Smooth muscle cell (in vitro differentiated cells): ENCODE measurements at regions not wholly inside any gene's neighbourhood (a gene's known extent, or its start where the extent isn't known, plus 50 kb on each side); places are given as distances from the start of the nearest gene placed in this dataset.
"Not testable (repeated sequence)": the region's sequence is repeated elsewhere in the genome, so short reads cannot be mapped to it uniquely, and the experiment has no call there.

Experiments
- DNase-seq: peaks from one replicate; lab custom pipeline; 2025; ENCODE audit not compliant: unreplicated experiment; lab: John Stamatoyannopoulos, UW
- H2AFZ ChIP-seq: fragments of 200-600 bp; sonication (generic); 2 replicates; pipeline ENCODE4 v1.6.0; 2016; ENCODE audit warnings: antibody characterized with exemption, low read depth, mild to moderate bottlenecking
- H3F3A ChIP-seq: fragments of 200-600 bp; sonication (generic); 2 replicates; pipeline ENCODE4 v1.6.0; 2017; ENCODE audit warnings: antibody characterized with exemption, low read depth
- H3K27ac ChIP-seq: fragments of 200-600 bp; sonication (generic); 2 replicates; pipeline ENCODE4 v1.5.1; 2016; ENCODE audit warnings: low read depth, mild to moderate bottlenecking
- H3K27me3 ChIP-seq: fragments of 200-600 bp; sonication (generic); 2 replicates; pipeline ENCODE4 v1.6.1; 2016; ENCODE audit warnings: low read depth, mild to moderate bottlenecking
- H3K36me3 ChIP-seq: fragments of 200-600 bp; sonication (generic); 2 replicates; pipeline ENCODE4 v1.5.1; 2016; ENCODE audit warnings: low read depth
- H3K4me1 ChIP-seq: fragments of 200-600 bp; sonication (generic); 2 replicates; pipeline ENCODE4 v1.5.1; 2016; ENCODE audit warnings: low read depth
- H3K4me2 ChIP-seq: fragments of 200-600 bp; sonication (generic); 2 replicates; pipeline ENCODE4 v1.6.0; 2016; ENCODE audit warnings: mild to moderate bottlenecking
- H3K4me3 ChIP-seq: fragments of 200-600 bp; sonication (generic); 2 replicates; pipeline ENCODE4 v1.5.1; 2016; ENCODE audit warnings: mild to moderate bottlenecking
- H3K79me2 ChIP-seq: fragments of 200-600 bp; sonication (generic); 2 replicates; pipeline ENCODE4 v1.6.0; 2016; ENCODE audit warnings: low read depth, mild to moderate bottlenecking
- H3K9ac ChIP-seq: fragments of 200-600 bp; sonication (generic); 2 replicates; pipeline ENCODE4 v1.6.0; 2016; ENCODE audit warnings: low read depth
- H3K9me3 ChIP-seq: fragments of 200-600 bp; sonication (generic); replicated peaks from 2 replicates; pipeline ENCODE4 v1.5.1; 2016; ENCODE audit warnings: low read depth
- H4K20me1 ChIP-seq: fragments of 200-600 bp; sonication (generic); 2 replicates; pipeline ENCODE4 v1.6.0; 2016; ENCODE audit warnings: low read depth
- CTCF ChIP-seq: fragments of 200-600 bp; sonication (generic); IDR thresholded peaks from 2 replicates; pipeline ENCODE4 v1.5.1; 2017; ENCODE audit warnings: borderline replicate concordance, mild to moderate bottlenecking, antibody characterized with exemption; ENCODE audit not compliant: insufficient read depth, poor library complexity, severe bottlenecking
- WGBS: methylation state at CpG from one replicate; pipeline ENCODE4 v1.1.7; 2016; ENCODE audit warnings: low lambda C conversion rate; 5-methylcytosine and 5-hydroxymethylcytosine counted together

- H3K4me2 ChIP-seq = no peak overlapping the region
- no peak overlapping the region for H3K4me3 ChIP-seq
- 54% methylated on average over 1 of the region's 1 CpG for WGBS
- H2AFZ ChIP-seq = no peak overlapping the region
- peaks cover 6% of the 10 kb centered on the region for H3K27me3 ChIP-seq
- no peaks in the 10 kb centered on the region for H3K9me3 ChIP-seq
- no peak for DNase-seq
- H3K79me2 ChIP-seq = no peaks in the 10 kb centered on the region
- no peak overlapping the region for H3K27ac ChIP-seq
- no peak for TF ChIP-seq CTCF
- H3K9ac ChIP-seq = no peak overlapping the region
- H3F3A ChIP-seq = no peaks in the 10 kb centered on the region
- H4K20me1 ChIP-seq = no peaks in the 10 kb centered on the region
- no peaks in the 10 kb centered on the region for H3K36me3 ChIP-seq
- no peaks in the 10 kb centered on the region for H3K4me1 ChIP-seq
These were observed 211.4 kb upstream of the ZNF385D start for GRCh38 chr3:21962456-21962855.

- H2AFZ ChIP-seq, H3K4me2 ChIP-seq, H3F3A ChIP-seq, H3K27ac ChIP-seq, H3K36me3 ChIP-seq, H3K27me3 ChIP-seq, H3K4me3 ChIP-seq, H3K9me3 ChIP-seq, H3K9ac ChIP-seq, H4K20me1 ChIP-seq, DNase-seq, H3K79me2 ChIP-seq, H3K4me1 ChIP-seq: not testable (repeated sequence)
- WGBS = 84% methylated on average over 8 of the region's 8 CpGs
These were observed 215.4 kb upstream of the ZNF385D start for GRCh38 chr3:21966457-21966856.

- H4K20me1 ChIP-seq = no peaks in the 10 kb centered on the region
- DNase-seq = no peak
- no peaks in the 10 kb centered on the region for H3K27me3 ChIP-seq
- H3F3A ChIP-seq = no peaks in the 10 kb centered on the region
- H3K4me1 ChIP-seq = no peaks in the 10 kb centered on the region
- no peaks in the 10 kb centered on the region for H3K79me2 ChIP-seq
- no peak overlapping the region for H3K4me3 ChIP-seq
- WGBS = 83% methylated on average over 1 of the region's 1 CpG
- no peak overlapping the region for H2AFZ ChIP-seq
- H3K27ac ChIP-seq = no peak overlapping the region
- H3K9me3 ChIP-seq = no peaks in the 10 kb centered on the region
- no peak for TF ChIP-seq CTCF
- H3K9ac ChIP-seq = no peak overlapping the region
- H3K4me2 ChIP-seq = no peak overlapping the region
- H3K36me3 ChIP-seq = no peaks in the 10 kb centered on the region
These were observed 228.7 kb upstream of the ZNF385D start for GRCh38 chr3:21979706-21980105.

- H2AFZ ChIP-seq = no peak overlapping the region
- H4K20me1 ChIP-seq = no peaks in the 10 kb centered on the region
- no peak overlapping the region for H3K9ac ChIP-seq
- H3K4me1 ChIP-seq = no peaks in the 10 kb centered on the region
- no peak overlapping the region for H3K4me2 ChIP-seq
- WGBS = 85% methylated on average over 5 of the region's 5 CpGs
- no peak for TF ChIP-seq CTCF
- H3K79me2 ChIP-seq = no peaks in the 10 kb centered on the region
- no peaks in the 10 kb centered on the region for H3K27me3 ChIP-seq
- no peaks in the 10 kb centered on the region for H3K36me3 ChIP-seq
- no peaks in the 10 kb centered on the region for H3F3A ChIP-seq
- no peak overlapping the region for H3K27ac ChIP-seq
- H3K9me3 ChIP-seq = no peaks in the 10 kb centered on the region
- no peak for DNase-seq
- H3K4me3 ChIP-seq = no peak overlapping the region
These were observed 238.5 kb upstream of the ZNF385D start for GRCh38 chr3:21989341-21990042.
